Stomach (tissue), 4 donors: ENCODE measurements at regions not wholly inside any gene's neighbourhood (a gene's known extent, or its start where the extent isn't known, plus 50 kb on each side); places are given as distances from the start of the nearest gene placed in this dataset.

Experiments
- CTCF ChIP-seq, 7 experiments: fragments of 450-650 bp in 4 of 7; fragments of 200-600 bp in 3 of 7; sonication (generic) in 3 of 7; IDR thresholded peaks; one replicate each; pipeline ENCODE4 v1.5.1; 2016 to 2019; ENCODE audit warnings: antibody characterized with exemption in 7 of 7, control low read depth in 2 of 7, mild to moderate bottlenecking in 1 of 7
- POLR2A ChIP-seq, 4 donors: fragments of 450-650 bp; IDR thresholded peaks; one replicate each; pipeline ENCODE4 v1.6.1; 2016; ENCODE audit warnings: antibody characterized with exemption in 4 of 4, control low read depth in 2 of 4, mild to moderate bottlenecking in 1 of 4, moderate library complexity in 1 of 4

GRCh38 chr2:120613742-120614571 is 121.7 kb upstream of the GLI2 start:
- TF ChIP-seq POLR2A (IDR thresholded peaks at IDR 0.05) (no peak), CTCF (IDR thresholded peaks at IDR 0.05) (no peak)
